HEK293 (cell line): ENCODE measurements at regions not wholly inside any gene's neighbourhood (a gene's known extent, or its start where the extent isn't known, plus 50 kb on each side); places are given as distances from the start of the nearest gene placed in this dataset.

Experiments used
- YY1 ChIP-seq: fragments of 450-650 bp; formaldehyde crosslinking; IDR thresholded peaks from 2 replicates; pipeline ENCODE4 v1.5.1; 2018; ENCODE audit warnings: missing biosample characterization, missing genetic modification characterization
- ZNF175 ChIP-seq: fragments of 450-650 bp; formaldehyde crosslinking; IDR thresholded peaks from 2 replicates; pipeline ENCODE4 v1.5.1; 2016; ENCODE audit warnings: missing biosample characterization, missing genetic modification characterization

DNA sequence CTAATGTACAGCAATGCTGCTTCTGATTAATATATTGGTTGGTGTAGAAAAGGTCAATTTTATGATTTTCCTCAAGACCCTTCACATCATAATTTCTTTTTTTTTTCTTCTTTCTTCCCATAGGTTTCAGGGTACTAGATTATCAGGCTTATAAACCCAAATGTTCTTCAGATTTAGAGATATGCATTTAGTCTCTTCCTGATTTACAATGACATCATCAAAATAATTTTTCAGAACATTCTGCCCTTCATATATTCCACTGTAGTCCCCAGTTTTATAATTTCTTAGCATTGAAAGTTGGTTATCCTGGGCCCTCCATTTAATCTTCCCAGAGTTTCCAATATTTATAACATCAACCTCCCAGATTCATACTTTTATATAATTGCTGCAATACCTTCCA is 226.7 kb upstream of the LRFN5 start:
- TF ChIP-seq ZNF175, result no peak
- no peak for TF ChIP-seq YY1 (tag by site-specific recombination)
